Colon (tissue), 2 donors: ENCODE measurements at regions not wholly inside any gene's neighbourhood (a gene's known extent, or its start where the extent isn't known, plus 50 kb on each side); places are given as distances from the start of the nearest gene placed in this dataset.

Source experiments
- FAIRE-seq: peaks from 2 replicates; lab custom pipeline; 2012; peaks lifted over from hg19 to GRCh38; lab: Jason Lieb, UNC
- donor health status: control.
- donor health status: control.

GRCh38 chr7:46360296-46360695 is 439.2 kb upstream of the IGFBP3 start:
- no peak for FAIRE-seq

- no peak for FAIRE-seq
These were observed 436.8 kb upstream of the IGFBP3 start for GRCh38 chr7:46357851-46358250.

GRCh38 chr7:46357290-46357689 is 436.2 kb upstream of the IGFBP3 start:
- FAIRE-seq: no peak

GRCh38 chr7:46356371-46356770 is 435.3 kb upstream of the IGFBP3 start:
- no peak for FAIRE-seq

GRCh38 chr7:46355331-46355730 is 434.3 kb upstream of the IGFBP3 start:
- no peak for FAIRE-seq

GRCh38 chr7:46352004-46352954 is 431.2 kb upstream of the IGFBP3 start:
- no peak for FAIRE-seq

- no peak for FAIRE-seq
These were observed 428.4 kb upstream of the IGFBP3 start for GRCh38 chr7:46349490-46349889.

- no peak for FAIRE-seq
These were observed 423.5 kb upstream of the IGFBP3 start for GRCh38 chr7:46344533-46344932.

- no peak for FAIRE-seq
These were observed 422.7 kb upstream of the IGFBP3 start for GRCh38 chr7:46343802-46344201.

- FAIRE-seq: no peak
These were observed 401.9 kb upstream of the IGFBP3 start for GRCh38 chr7:46322937-46323336.

- FAIRE-seq: no peak
These were observed 400.6 kb upstream of the IGFBP3 start for GRCh38 chr7:46321556-46322205.

- no peak for FAIRE-seq
These were observed 399.9 kb upstream of the IGFBP3 start for GRCh38 chr7:46320956-46321355.

GRCh38 chr7:46319841-46320240 is 398.8 kb upstream of the IGFBP3 start:
- FAIRE-seq: no peak

- FAIRE-seq: no peak
These were observed 397.2 kb upstream of the IGFBP3 start for GRCh38 chr7:46318276-46318675.

GRCh38 chr7:46317256-46317655 is 396.2 kb upstream of the IGFBP3 start:
- FAIRE-seq: no peak

GRCh38 chr7:46315891-46316290 is 394.8 kb upstream of the IGFBP3 start:
- no peak for FAIRE-seq

- FAIRE-seq: no peak
These were observed 380.6 kb upstream of the IGFBP3 start for GRCh38 chr7:46301677-46302076.

- no peak for FAIRE-seq
These were observed 376.4 kb upstream of the IGFBP3 start for GRCh38 chr7:46297515-46297914.

- no peak for FAIRE-seq
These were observed 375.5 kb upstream of the IGFBP3 start for GRCh38 chr7:46296526-46296925.

- no peak for FAIRE-seq
These were observed 373.3 kb upstream of the IGFBP3 start for GRCh38 chr7:46294381-46294780.

- FAIRE-seq: no peak
These were observed 371.7 kb upstream of the IGFBP3 start for GRCh38 chr7:46292741-46293140.

- no peak for FAIRE-seq
These were observed 370.6 kb upstream of the IGFBP3 start for GRCh38 chr7:46291601-46292150.

- FAIRE-seq: no peak
These were observed 370.0 kb upstream of the IGFBP3 start for GRCh38 chr7:46291050-46291438.
